Urinary bladder (tissue), 3 donors: ENCODE measurements at regions not wholly inside any gene's neighbourhood (a gene's known extent, or its start where the extent isn't known, plus 50 kb on each side); places are given as distances from the start of the nearest gene placed in this dataset.

ENCODE experiments used
- DNase-seq: peaks from one replicate; pipeline ENCODE4 v3.0.0-alpha.2; 2015; ENCODE audit errors: extremely low spot score
- H3K27ac ChIP-seq: one replicate; pipeline ENCODE4 v1.5.1; 2013; ENCODE audit warnings: low read depth, mild to moderate bottlenecking, moderate library complexity
- H3K36me3 ChIP-seq: one replicate; pipeline ENCODE4 v1.6.1; 2013; ENCODE audit warnings: mild to moderate bottlenecking, moderate library complexity; ENCODE audit not compliant: insufficient read depth
- H3K4me1 ChIP-seq: one replicate; pipeline ENCODE4 v1.6.1; 2013; ENCODE audit warnings: mild to moderate bottlenecking, moderate library complexity; ENCODE audit not compliant: insufficient read depth
- H3K4me3 ChIP-seq: one replicate; pipeline ENCODE4 v1.5.1; 2013; ENCODE audit warnings: low read depth, low read length
- WGBS: extraction: QIAGEN DNeasy Blood & Tissue Kit; methylation state at CpG from one replicate; pipeline ENCODE4 v1.1.7; 2013; 5-methylcytosine and 5-hydroxymethylcytosine counted together
- donor health status: healthy with polysubstance abuse.
- donor health status: healthy.

DNA sequence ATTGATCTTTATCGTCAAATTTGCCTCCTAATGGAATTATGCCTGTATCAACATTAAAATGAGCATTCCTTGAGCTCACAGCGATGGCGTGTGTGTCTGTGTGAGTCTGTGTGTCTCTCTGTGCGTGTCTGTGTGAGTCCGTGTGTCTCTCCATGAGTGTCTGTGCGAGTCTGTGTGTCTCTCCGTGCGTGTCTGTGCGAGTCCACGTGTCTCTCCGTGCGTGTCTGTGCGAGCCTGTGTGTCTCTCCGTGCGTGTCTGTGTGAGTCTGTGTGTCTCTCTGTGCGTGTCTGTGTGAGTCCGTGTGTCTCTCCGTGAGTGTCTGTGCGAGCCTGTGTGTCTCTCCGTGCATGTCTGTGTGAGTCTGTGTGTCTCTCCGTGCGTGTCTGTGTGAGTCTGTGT is 326.5 kb upstream of the B3GAT1 start:
- no peak overlapping the region for H3K4me3 ChIP-seq
- WGBS: 89% methylated on average over 22 of the region's 22 CpGs
- no peaks in the 10 kb centered on the region for H3K4me1 ChIP-seq
- no peak for DNase-seq
- H3K27ac ChIP-seq: no peak overlapping the region
- H3K36me3 ChIP-seq: no peaks in the 10 kb centered on the region

DNA sequence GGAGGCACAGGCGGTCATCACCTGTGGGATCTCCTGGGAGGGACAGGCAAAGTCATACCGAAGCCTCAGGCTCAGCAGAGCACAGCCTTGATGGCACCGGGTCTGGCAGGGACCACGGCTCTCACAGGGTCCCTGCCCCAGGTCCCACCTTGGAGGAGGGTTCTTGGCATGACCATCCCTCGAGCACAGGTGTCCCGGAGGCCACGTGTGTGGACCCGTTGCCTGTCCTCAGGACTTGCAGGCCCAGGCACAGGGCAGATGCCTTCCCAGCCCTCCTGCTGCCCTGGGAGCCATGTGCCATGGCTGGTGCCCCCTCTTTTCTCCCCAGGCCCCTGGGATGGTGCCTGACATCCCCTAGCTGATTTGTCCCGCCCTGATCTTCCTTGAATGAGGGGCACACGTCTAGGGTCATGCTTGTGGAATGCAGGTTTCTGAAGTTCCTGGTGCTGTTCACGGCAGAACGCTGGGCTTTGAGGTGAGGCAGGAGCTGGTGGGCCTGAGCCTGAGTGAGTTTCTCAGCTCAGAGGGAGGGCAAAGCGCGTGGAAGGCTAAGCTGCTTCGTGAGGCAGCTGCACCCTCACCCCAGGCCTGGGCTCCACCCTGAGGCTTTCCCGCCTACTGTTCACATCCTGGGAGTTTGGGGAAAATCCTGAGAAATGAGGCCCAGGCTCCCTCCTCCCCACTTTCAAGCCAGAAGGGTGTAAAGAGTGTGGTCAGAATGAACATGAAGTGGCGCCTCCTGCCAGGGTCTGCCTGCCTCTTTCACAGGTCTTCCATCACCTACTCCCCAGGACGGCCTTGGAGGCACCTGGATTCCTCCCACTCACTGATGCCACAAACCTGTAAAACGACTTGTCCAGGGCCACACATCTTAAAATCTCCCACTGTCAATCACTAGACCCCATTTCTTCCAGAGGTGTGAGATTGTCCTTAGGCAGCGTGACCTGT is 325.8 kb upstream of the B3GAT1 start:
- no peak for DNase-seq
- Histone ChIP-seq H3K4me3 (no peak overlapping the region), H3K27ac (no peak overlapping the region), H3K36me3 (no peaks in the 10 kb centered on the region), H3K4me1 (no peaks in the 10 kb centered on the region)
- 84% methylated on average over 20 of the region's 20 CpGs for WGBS

DNA sequence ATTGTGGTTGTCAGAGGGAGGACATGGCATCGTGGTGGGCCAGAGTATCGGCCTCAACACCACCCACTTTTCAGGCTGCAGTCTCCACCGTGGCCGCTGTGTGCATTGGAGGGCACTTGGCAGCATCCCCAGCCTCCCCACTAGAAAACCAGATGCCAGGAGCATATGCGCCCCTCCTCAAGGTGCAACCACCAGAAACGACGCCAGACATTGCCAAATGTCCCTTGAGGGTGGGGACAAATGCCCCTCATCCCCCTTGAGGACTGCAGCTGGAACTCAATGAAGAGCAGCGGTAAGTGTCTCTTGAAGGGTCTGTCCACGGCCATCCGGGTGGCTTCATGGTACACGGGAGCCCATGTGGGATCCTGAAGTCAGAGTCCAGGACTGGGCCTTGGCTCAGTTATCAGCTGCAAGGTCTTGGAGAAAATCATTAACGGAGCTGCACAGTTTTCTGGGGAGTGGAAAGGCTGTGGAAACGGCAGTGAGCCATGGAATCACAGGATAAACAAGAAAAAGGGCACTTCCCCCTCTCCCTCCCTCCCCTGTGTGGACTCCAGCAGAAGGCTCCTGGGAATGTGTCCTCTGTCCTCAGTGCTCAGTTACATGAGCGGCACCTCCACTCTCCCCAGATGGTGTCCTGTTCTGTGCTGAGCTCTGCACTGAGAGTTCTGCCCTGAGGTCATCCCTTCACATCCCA is 324.4 kb upstream of the B3GAT1 start:
- Histone ChIP-seq H3K4me1 (no peaks in the 10 kb centered on the region), H3K36me3 (no peaks in the 10 kb centered on the region), H3K4me3 (no peak overlapping the region), H3K27ac (no peak overlapping the region)
- no peak for DNase-seq
- 70% methylated on average over 14 of the region's 14 CpGs for WGBS

DNA sequence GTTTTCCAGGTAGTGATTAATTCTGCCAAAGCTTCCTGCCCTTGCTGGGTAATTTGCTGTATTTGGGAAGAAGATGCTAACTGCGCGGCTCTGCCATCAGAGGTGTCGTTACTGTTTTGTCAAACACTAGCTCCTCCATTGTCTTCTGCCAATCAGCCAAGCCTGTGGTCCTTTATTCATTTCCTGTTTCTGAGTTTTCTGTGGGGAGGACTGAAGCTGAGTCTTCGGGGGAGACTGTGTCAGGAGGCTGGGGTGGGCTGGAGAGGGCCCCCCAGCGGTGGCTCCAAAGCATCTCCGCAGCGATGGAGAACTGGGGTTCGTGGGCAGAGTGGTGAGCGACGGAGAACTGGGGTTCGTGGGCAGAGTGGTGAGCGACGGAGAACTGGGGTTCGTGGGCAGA is 322.9 kb upstream of the B3GAT1 start:
- DNase-seq: no peak
- H3K4me1 ChIP-seq: no peaks in the 10 kb centered on the region
- H3K4me3 ChIP-seq: no peak overlapping the region

DNA sequence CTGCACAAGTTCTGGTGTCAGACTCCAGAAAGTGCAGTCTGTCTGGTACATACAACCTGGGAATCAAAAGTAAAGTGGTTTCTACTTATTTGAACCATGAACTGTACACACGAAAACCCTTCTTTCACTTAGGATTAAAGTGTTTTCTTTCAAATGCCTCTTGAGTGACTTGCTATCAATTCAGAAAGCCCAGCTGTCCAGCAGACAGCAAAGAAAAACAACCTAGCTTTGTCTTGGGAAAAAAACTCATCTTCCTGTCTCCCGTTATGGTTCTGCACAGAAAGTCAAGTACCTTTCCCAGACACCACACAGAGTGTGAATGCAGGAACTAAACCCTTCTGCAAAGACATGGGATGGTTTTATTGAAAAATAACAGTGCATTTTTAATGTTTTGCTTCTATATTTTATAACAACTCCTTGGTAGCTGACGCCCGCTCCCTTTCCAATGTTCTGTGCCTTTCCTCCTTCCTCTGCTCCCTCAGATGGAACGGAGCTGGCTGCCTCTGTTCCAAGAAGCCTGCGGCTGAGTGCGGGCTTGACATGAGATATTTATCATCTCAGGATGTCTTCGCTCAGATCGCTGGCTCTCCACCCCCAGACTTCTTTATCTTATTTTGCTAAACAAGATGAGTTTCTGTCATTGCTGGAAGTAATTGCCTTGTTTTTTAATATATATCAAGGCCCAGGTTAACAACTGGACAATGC is 322.3 kb upstream of the B3GAT1 start:
- no peak overlapping the region for H3K27ac ChIP-seq
- no peak for DNase-seq
- H3K4me1 ChIP-seq: no peaks in the 10 kb centered on the region
- 16% methylated on average over 9 of the region's 9 CpGs for whole genome bisulfite sequencing
- no peak overlapping the region for H3K4me3 ChIP-seq
- no peaks in the 10 kb centered on the region for H3K36me3 ChIP-seq

More for the DNA sequence above, 322.9 kb upstream of the B3GAT1 start:
- WGBS: 71% methylated on average over 11 of the region's 14 CpGs
- no peaks in the 10 kb centered on the region for H3K36me3 ChIP-seq
- no peak overlapping the region for H3K27ac ChIP-seq

DNA sequence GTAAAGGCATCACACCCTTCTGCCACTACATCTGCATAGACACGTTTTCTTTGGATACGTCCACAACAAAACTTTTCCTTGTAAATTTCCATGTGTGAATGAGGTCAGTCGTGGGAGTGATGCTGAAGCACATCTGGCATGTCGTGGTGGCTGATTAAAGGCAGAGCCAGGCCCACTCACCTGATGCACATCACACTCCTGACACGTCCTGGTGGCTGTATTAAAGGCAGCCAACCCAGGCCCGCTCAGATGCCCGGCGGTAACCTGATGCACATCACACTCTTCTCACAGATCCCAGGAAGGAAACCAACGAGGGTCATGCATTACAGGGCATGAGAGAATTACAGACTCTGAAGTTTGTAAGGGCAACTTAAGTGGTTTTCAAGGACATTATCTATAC is 321.6 kb upstream of the B3GAT1 start:
- DNase-seq: no peak
- no peak overlapping the region for H3K27ac ChIP-seq
- WGBS: 76% methylated on average over 9 of the region's 9 CpGs
- H3K36me3 ChIP-seq: no peaks in the 10 kb centered on the region
- H3K4me3 ChIP-seq: no peak overlapping the region
- H3K4me1 ChIP-seq: no peaks in the 10 kb centered on the region

DNA sequence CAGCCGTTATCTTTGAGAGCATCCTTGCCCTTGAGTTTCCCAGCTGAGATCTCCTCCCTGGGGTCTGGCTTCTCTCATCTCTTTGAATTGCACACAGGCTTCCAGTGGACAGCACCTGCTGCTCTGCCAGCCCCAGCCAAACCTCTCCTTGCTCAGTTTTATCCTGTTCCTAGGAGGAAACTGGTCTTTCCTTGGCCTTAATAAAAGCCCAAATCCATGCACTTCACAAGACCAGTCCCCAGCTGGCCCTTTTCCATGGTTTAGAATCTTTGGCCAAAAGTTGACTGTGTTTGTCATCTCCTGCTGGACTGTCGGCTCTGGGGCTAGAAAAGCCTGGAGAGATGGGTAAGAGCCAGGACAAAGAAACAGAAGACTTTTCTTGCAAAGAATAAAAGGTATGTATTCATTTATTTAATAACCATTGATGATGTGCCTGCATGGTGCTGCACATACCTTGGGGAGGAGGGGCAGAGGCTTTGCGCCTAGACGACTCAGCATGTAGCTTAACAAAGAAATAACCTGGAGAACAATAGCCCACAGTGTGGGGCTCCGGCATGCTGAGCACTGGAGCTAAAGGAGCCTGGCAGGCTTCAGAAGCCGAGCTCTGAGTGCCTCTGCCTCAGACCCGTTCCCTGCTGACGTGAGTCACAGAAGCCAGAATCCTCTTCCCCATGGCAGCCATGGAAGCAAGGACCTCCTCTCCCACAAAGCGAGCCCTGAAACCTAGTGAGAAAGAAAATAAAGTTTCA is 319.3 kb upstream of the B3GAT1 start:
- Histone ChIP-seq H3K27ac (no peak overlapping the region), H3K4me1 (no peaks in the 10 kb centered on the region), H3K36me3 (no peaks in the 10 kb centered on the region), H3K4me3 (no peak overlapping the region)
- WGBS: 51% methylated on average over 9 of the region's 9 CpGs
- no peak for DNase-seq

DNA sequence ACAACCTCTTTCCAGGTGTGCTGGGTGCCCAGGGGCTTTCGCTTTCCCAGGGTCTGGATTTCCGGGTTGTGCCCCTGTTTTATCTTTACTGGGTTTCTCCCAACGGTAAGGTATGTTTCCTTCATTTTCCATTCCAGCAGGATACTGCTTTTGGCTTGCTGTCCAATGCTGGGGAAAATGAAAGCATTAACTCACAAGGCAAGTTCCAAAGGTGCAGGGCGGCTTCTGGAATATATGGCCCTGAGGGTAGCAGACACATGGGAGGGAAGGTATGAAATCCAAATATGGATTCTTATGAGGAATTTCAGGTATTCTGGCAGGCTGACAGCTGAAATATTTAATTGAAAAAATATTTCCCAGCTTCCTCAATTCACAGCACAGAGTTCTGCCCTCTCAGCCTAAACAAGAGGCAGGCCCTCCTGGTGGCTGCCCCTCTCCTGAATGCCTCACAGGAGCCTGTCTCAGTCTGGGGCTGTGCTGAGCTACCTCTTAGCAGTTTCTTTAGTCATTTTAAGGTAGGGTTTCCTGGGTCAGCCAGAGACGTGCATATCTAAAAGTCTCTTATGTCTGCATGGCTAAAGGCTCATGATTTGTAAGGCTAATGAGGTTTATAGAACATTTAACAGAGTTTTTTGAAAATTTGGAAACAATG is 318.6 kb upstream of the B3GAT1 start:
- 64% methylated on average over 5 of the region's 5 CpGs for WGBS

DNA sequence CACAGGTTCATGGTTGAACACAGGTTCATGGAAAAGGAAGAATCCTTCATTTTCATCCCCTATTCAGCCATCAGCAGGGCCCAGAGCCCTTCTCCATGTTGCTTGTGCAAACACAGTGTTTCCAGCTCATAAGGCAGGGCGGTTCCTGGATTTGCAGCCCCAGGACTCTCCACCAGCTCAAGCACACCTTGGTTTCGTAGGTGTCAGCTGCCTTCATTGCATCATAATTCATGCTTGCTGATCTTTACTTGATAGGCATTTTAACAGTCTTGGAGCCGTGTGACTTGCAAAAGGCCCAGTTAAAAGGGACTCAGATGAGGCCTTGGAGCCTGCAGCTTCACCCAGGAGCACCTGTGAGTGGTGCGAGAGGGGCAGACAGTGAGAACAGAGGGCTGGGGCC is 318.1 kb upstream of the B3GAT1 start:
- H3K4me1 ChIP-seq: no peaks in the 10 kb centered on the region
- H3K27ac ChIP-seq: no peak overlapping the region
- no peak overlapping the region for H3K4me3 ChIP-seq
- no peaks in the 10 kb centered on the region for H3K36me3 ChIP-seq
- 88% methylated on average over 4 of the region's 4 CpGs for WGBS
- no peak for DNase-seq

More for the DNA sequence above, 318.6 kb upstream of the B3GAT1 start:
- no peak overlapping the region for H3K4me3 ChIP-seq
- DNase-seq: no peak
- H3K36me3 ChIP-seq: no peaks in the 10 kb centered on the region
- H3K27ac ChIP-seq: no peak overlapping the region
- H3K4me1 ChIP-seq: no peaks in the 10 kb centered on the region

DNA sequence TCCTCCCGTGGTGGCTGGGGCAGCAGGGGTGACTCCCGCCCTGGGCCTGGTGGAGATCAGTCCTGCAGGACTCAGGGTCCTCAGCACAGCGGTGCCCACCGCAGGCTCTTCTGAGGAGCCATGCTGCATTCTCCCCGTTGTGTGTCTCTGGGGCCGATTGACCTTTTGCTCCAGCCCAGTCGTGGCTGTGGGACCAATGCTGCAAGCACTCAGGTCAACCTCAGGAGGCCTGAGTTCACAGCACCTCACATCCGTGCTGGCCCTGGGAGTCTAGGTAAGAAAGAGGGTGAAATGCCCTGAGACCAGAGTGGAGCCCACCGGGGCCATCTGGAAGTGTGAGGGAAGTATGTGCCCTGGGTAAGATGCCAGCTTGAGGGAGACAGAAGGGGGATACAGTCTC is 316.1 kb upstream of the B3GAT1 start:
- Histone ChIP-seq H3K36me3 (no peaks in the 10 kb centered on the region), H3K27ac (no peak overlapping the region), H3K4me1 (no peaks in the 10 kb centered on the region), H3K4me3 (no peak overlapping the region)
- DNase-seq: no peak
- 88% methylated on average over 9 of the region's 9 CpGs for WGBS

DNA sequence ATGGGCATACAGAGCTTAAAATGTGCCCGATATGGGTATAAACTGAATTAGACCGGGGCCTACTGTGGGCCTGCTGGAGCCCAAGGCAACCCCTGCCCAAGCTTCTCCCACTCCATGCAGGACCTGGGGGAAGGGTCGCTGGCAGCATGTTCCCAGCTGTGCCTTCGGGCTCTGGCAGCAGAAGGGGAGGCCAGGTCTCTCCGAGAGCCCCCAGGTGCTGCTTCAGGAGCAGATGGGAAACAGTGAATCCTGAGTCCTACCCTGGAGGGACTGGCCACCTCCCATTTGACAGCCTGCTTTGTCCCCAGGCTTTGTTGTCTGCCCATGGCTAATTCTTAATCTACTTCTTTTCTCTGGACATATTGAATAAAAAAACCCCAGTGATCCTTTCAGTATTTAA is 315.6 kb upstream of the B3GAT1 start:
- 90% methylated on average over 5 of the region's 5 CpGs for WGBS
- no peak for DNase-seq

DNA sequence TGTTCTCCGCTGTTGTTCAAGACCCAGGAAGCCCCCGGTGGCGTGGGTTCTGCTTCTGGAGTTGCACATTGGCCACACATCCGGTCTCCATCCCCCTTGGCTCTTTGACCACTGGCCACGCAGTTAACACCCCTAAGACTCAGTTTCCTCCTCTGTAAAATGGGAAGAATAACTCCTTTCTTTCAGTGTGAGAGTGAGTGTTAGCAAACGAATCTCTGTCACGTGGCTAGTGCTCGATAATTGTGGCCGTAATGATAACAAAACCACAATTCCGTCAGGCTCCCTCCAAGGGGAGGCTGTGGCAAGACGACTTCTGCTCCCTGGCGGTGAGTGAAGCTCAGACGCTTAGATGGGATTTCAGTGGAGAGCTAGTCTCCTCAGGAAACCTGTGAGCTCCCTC is 315.2 kb upstream of the B3GAT1 start:
- no peaks in the 10 kb centered on the region for H3K36me3 ChIP-seq
- H3K4me3 ChIP-seq: no peak overlapping the region
- 85% methylated on average over 13 of the region's 13 CpGs for WGBS
- H3K4me1 ChIP-seq: no peaks in the 10 kb centered on the region
- DNase-seq: no peak
- no peak overlapping the region for H3K27ac ChIP-seq

More for the DNA sequence above, 315.6 kb upstream of the B3GAT1 start:
- no peaks in the 10 kb centered on the region for H3K36me3 ChIP-seq
- H3K27ac ChIP-seq: no peak overlapping the region
- no peaks in the 10 kb centered on the region for H3K4me1 ChIP-seq
- H3K4me3 ChIP-seq: no peak overlapping the region
